ENCODE measurements at regions not wholly inside any gene's neighbourhood (a gene's known extent, or its start where the extent isn't known, plus 50 kb on each side); places are given as distances from the start of the nearest gene placed in this dataset.

GRCh38 chr7:34242391-34242790 is 337.1 kb downstream of the BMPER start:
- TF ChIP-seq NFIC (IDR thresholded peaks at IDR 0.05) (no peak), REST (IDR thresholded peaks at IDR 0.05; ENCODE audit: low read depth) (no peak), EGR1 (IDR thresholded peaks at IDR 0.05) (no peak), TAF1 (IDR thresholded peaks at IDR 0.05; ENCODE audit: low read depth) (no peak), YY1 (IDR thresholded peaks at IDR 0.05; ENCODE audit: low read depth) (no peak)

GRCh38 chr7:34245246-34245645 is 339.9 kb downstream of the BMPER start:
- TF ChIP-seq TEAD4 (IDR thresholded peaks at IDR 0.05) = no peak
- no peak for TF ChIP-seq RAD21 (IDR thresholded peaks at IDR 0.05; ENCODE audit: low read depth)
- TF ChIP-seq TAF1 (IDR thresholded peaks at IDR 0.05; ENCODE audit: low read depth) = no peak
- TF ChIP-seq TCF12 (IDR thresholded peaks at IDR 0.05; ENCODE audit: low read depth) = no peak

GRCh38 chr7:34247468-34247867 is 342.1 kb downstream of the BMPER start:
- TF ChIP-seq TEAD4 (IDR thresholded peaks at IDR 0.05) (no peak), CEBPB (IDR thresholded peaks at IDR 0.05) (no peak), TCF12 (IDR thresholded peaks at IDR 0.05; ENCODE audit: low read depth) (no peak), RAD21 (IDR thresholded peaks at IDR 0.05; ENCODE audit: low read depth) (no peak), EP300 (IDR thresholded peaks at IDR 0.05; ENCODE audit: borderline replicate concordance) (no peak), EGR1 (IDR thresholded peaks at IDR 0.05) (no peak), MAX (IDR thresholded peaks at IDR 0.05) (no peak), REST (IDR thresholded peaks at IDR 0.05; ENCODE audit: low read depth) (no peak), YY1 (IDR thresholded peaks at IDR 0.05; ENCODE audit: low read depth) (no peak), NFIC (IDR thresholded peaks at IDR 0.05) (no peak), TAF1 (IDR thresholded peaks at IDR 0.05; ENCODE audit: low read depth) (no peak), ZBTB7A (IDR thresholded peaks at IDR 0.05; ENCODE audit: low read depth) (no peak), USF1 (IDR thresholded peaks at IDR 0.05) (no peak), CREB1 (IDR thresholded peaks at IDR 0.05; ENCODE audit: low read depth) (no peak), FOXM1 (IDR thresholded peaks at IDR 0.05; ENCODE audit: borderline replicate concordance, low read depth) (no peak)

GRCh38 chr7:34249192-34249591 is 343.9 kb downstream of the BMPER start:
- TF ChIP-seq TCF12 (IDR thresholded peaks at IDR 0.05; ENCODE audit: low read depth) (no peak), USF1 (IDR thresholded peaks at IDR 0.05) (no peak), RAD21 (IDR thresholded peaks at IDR 0.05; ENCODE audit: low read depth) (no peak), CREB1 (IDR thresholded peaks at IDR 0.05; ENCODE audit: low read depth) (no peak), NFIC (IDR thresholded peaks at IDR 0.05) (no peak), FOXM1 (IDR thresholded peaks at IDR 0.05; ENCODE audit: borderline replicate concordance, low read depth) (no peak), REST (IDR thresholded peaks at IDR 0.05; ENCODE audit: low read depth) (no peak), TEAD4 (IDR thresholded peaks at IDR 0.05) (no peak), MAX (IDR thresholded peaks at IDR 0.05) (no peak), EGR1 (IDR thresholded peaks at IDR 0.05) (no peak), YY1 (IDR thresholded peaks at IDR 0.05; ENCODE audit: low read depth) (no peak), TAF1 (IDR thresholded peaks at IDR 0.05; ENCODE audit: low read depth) (no peak), EP300 (IDR thresholded peaks at IDR 0.05; ENCODE audit: borderline replicate concordance) (no peak)

GRCh38 chr7:34260279-34260678 is 354.9 kb downstream of the BMPER start:
- TF ChIP-seq FOXM1 (IDR thresholded peaks at IDR 0.05; ENCODE audit: borderline replicate concordance, low read depth) = no peak
- no peak for TF ChIP-seq NFIC (IDR thresholded peaks at IDR 0.05)
